Keratinocyte (primary cell): ENCODE measurements at regions not wholly inside any gene's neighbourhood (a gene's known extent, or its start where the extent isn't known, plus 50 kb on each side); places are given as distances from the start of the nearest gene placed in this dataset.

ENCODE experiments used
- DNase-seq: peaks from one replicate; pipeline ENCODE4 v3.0.0-alpha.2; 2011; ENCODE audit warnings: low read depth, missing footprints, low spot score
- FAIRE-seq: peaks from 2 replicates; lab custom pipeline; 2011; peaks lifted over from hg19 to GRCh38; lab: Jason Lieb, UNC
- H2AFZ ChIP-seq: 2 replicates; pipeline ENCODE4 v1.6.0; 2012; ENCODE audit warnings: low read length, control low read depth, inconsistent platforms; ENCODE audit not compliant: control insufficient read depth
- H3K27ac ChIP-seq: 2 replicates; pipeline ENCODE4 v1.5.1; 2011; ENCODE audit warnings: low read length; ENCODE audit not compliant: control insufficient read depth, insufficient read depth
- H3K27me3 ChIP-seq: 3 replicates; pipeline ENCODE4 v1.6.0; 2011; ENCODE audit warnings: low read length; ENCODE audit not compliant: control insufficient read depth, insufficient read depth; ENCODE audit errors: extremely low read depth
- H3K36me3 ChIP-seq, 2 experiments: 2 replicates in 1 of 2; 3 replicates in 1 of 2; pipeline ENCODE4 v1.5.1; 2011; ENCODE audit warnings: low read length in 2 of 2, mild to moderate bottlenecking in 1 of 2; ENCODE audit not compliant: control insufficient read depth in 2 of 2, insufficient read depth in 2 of 2; ENCODE audit errors: extremely low read depth in 1 of 2
- H3K4me1 ChIP-seq: 3 replicates; pipeline ENCODE4 v1.5.1; 2011; ENCODE audit warnings: low read length; ENCODE audit not compliant: control insufficient read depth, insufficient read depth; ENCODE audit errors: extremely low read depth
- H3K4me2 ChIP-seq: 3 replicates; pipeline ENCODE4 v1.6.0; 2011; ENCODE audit warnings: low read depth, low read length; ENCODE audit not compliant: control insufficient read depth, insufficient read depth; ENCODE audit errors: extremely low read depth
- H3K4me3 ChIP-seq, 3 experiments: fragments of 200-600 bp in 1 of 3; sonication (generic) in 1 of 3; 2 replicates in 2 of 3; 3 replicates in 1 of 3; pipeline ENCODE4 v1.5.1; 2011 to 2016; ENCODE audit warnings: low read length in 3 of 3, mild to moderate bottlenecking in 3 of 3, control low read depth in 2 of 3, inconsistent platforms in 1 of 3, low read depth in 1 of 3, mixed read lengths in 1 of 3, mixed run types in 1 of 3, moderate library complexity in 1 of 3; ENCODE audit not compliant: control insufficient read depth in 2 of 3, insufficient read depth in 2 of 3; ENCODE audit errors: extremely low read depth in 1 of 3
- H3K79me2 ChIP-seq: 2 replicates; pipeline ENCODE4 v1.6.0; 2012; ENCODE audit warnings: low read length; ENCODE audit not compliant: control insufficient read depth, insufficient read depth
- H3K9ac ChIP-seq: 3 replicates; pipeline ENCODE4 v1.6.0; 2011; ENCODE audit warnings: low read length; ENCODE audit not compliant: control insufficient read depth, insufficient read depth; ENCODE audit errors: extremely low read depth
- H3K9me1 ChIP-seq: 3 replicates; pipeline ENCODE4 v1.6.0; 2011; ENCODE audit warnings: low read length; ENCODE audit not compliant: control insufficient read depth, insufficient read depth; ENCODE audit errors: extremely low read depth
- H3K9me3 ChIP-seq: 2 replicates; pipeline ENCODE4 v1.5.1; 2012; ENCODE audit warnings: low read depth, low read length; ENCODE audit not compliant: control insufficient read depth
- H4K20me1 ChIP-seq: 3 replicates; pipeline ENCODE4 v1.6.0; 2011; ENCODE audit warnings: low read length; ENCODE audit not compliant: control insufficient read depth, insufficient read depth; ENCODE audit errors: extremely low read depth
- EZH2 ChIP-seq: IDR thresholded peaks from one replicate; pipeline ENCODE4 v1.6.1; 2012; ENCODE audit warnings: inconsistent platforms, mild to moderate bottlenecking, low read length, moderate library complexity
- dilution Hi-C: fragments of 300-500 bp; cut with MboI; formaldehyde crosslinking; loops from one replicate; pipeline ENCODE4 v1.7.0; 2020; ENCODE audit warnings: low sequenced_read_pairs; ENCODE audit not compliant: extremely low pct_ligation_motif_present
- TF ChIP-seq, protein P1 (sequence below), 3 experiments: IDR thresholded peaks in 1 of 3; conservative IDR thresholded peaks in 1 of 3; optimal IDR thresholded peaks in 1 of 3; 2 replicates in 2 of 3; 3 replicates in 1 of 3; pipeline versions ENCODE3 to v1.5.1; 2011; ENCODE audit warnings: low read length in 3 of 3, mild to moderate bottlenecking in 3 of 3, moderate library complexity in 2 of 3, control low read depth in 1 of 3, inconsistent platforms in 1 of 3; ENCODE audit not compliant: insufficient read depth in 2 of 3; ENCODE audit errors: extremely low read depth in 1 of 3

GRCh38 chr5:35370871-35371270 lies 140.6 kb upstream of the PRLR start:
- TF ChIP-seq, protein P1, sequence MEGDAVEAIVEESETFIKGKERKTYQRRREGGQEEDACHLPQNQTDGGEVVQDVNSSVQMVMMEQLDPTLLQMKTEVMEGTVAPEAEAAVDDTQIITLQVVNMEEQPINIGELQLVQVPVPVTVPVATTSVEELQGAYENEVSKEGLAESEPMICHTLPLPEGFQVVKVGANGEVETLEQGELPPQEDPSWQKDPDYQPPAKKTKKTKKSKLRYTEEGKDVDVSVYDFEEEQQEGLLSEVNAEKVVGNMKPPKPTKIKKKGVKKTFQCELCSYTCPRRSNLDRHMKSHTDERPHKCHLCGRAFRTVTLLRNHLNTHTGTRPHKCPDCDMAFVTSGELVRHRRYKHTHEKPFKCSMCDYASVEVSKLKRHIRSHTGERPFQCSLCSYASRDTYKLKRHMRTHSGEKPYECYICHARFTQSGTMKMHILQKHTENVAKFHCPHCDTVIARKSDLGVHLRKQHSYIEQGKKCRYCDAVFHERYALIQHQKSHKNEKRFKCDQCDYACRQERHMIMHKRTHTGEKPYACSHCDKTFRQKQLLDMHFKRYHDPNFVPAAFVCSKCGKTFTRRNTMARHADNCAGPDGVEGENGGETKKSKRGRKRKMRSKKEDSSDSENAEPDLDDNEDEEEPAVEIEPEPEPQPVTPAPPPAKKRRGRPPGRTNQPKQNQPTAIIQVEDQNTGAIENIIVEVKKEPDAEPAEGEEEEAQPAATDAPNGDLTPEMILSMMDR (optimal IDR thresholded peaks at IDR 0.05 in 1 of 3, IDR thresholded peaks at IDR 0.05 in 1 of 3, conservative IDR thresholded peaks at IDR 0.05 in 1 of 3; ENCODE audit: extremely low read depth in 1 of 3, insufficient read depth in 2 of 3, low read length in 3 of 3), result no peak
- TF ChIP-seq EZH2, result no peak
- Histone ChIP-seq H2AFZ (no peak overlapping the region), H3K9me3 (no peaks in the 10 kb centered on the region), H3K4me2 (no peak overlapping the region), H3K4me3 (no peak overlapping the region), H3K27ac (no peak overlapping the region), H3K79me2 (no peaks in the 10 kb centered on the region), H4K20me1 (no peaks in the 10 kb centered on the region), H3K27me3 (no peaks in the 10 kb centered on the region), H3K9me1 (no peaks in the 10 kb centered on the region), H3K9ac (no peak overlapping the region), H3K36me3 (no peaks in the 10 kb centered on the region), H3K4me1 (no peaks in the 10 kb centered on the region)
- no peak for FAIRE-seq
- DNase-seq, result no peak
- dilution Hi-C loops, result no loop called here

DNA sequence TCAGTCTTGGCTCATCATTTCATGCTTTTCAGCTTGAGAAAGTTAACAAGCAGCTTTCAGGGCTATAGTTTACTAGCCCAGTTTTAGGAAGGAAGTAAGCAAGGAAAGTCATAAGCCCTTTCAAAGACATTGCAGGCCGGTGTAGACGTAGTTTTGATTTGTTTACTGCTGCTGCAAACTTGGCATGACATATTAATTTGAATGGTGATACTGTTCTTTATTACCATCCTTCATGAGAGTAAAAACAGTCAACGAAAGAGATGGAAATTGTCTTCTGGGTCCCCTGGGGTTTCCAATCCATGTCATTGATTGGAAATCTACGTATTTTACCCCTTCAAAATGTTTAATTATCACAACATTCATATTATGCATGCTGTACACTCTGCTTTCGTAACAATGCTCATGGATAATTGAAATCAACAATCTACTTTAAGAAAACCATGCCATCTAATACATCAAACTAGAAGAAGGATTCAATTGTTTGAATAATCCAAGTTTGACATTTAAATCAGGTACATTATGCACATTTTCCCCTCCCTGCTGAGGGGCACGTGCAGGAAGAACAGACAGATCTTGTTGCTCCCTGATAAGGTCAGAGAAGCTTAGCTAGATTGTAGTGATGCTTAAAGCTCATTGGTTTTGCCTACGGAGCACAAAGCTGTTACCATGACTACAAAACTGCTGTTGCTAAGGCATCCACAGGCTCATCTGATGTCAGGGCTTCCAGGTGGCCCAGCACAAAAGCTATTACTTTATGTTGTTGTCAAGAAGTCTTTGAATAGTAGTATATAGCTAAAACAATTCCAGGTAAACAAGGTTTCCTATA lies 139.9 kb upstream of the PRLR start:
- Histone ChIP-seq H4K20me1 (no peaks in the 10 kb centered on the region), H2AFZ (no peak overlapping the region), H3K27ac (no peak overlapping the region), H3K79me2 (no peaks in the 10 kb centered on the region), H3K4me1 (no peaks in the 10 kb centered on the region), H3K27me3 (no peaks in the 10 kb centered on the region), H3K36me3 (no peaks in the 10 kb centered on the region), H3K4me2 (no peak overlapping the region), H3K9ac (no peak overlapping the region), H3K9me3 (no peaks in the 10 kb centered on the region), H3K4me3 (no peak overlapping the region), H3K9me1 (no peaks in the 10 kb centered on the region)
- TF ChIP-seq, protein P1 (optimal IDR thresholded peaks at IDR 0.05 in 1 of 3, IDR thresholded peaks at IDR 0.05 in 1 of 3, conservative IDR thresholded peaks at IDR 0.05 in 1 of 3; ENCODE audit: extremely low read depth in 1 of 3, insufficient read depth in 2 of 3, low read length in 3 of 3), result no peak
- no peak for TF ChIP-seq EZH2
- no peak for DNase-seq
- FAIRE-seq, result no peak
- dilution Hi-C loops, result no loop called here
